Keratinocyte (primary cell): ENCODE measurements at regions not wholly inside any gene's neighbourhood (a gene's known extent, or its start where the extent isn't known, plus 50 kb on each side); places are given as distances from the start of the nearest gene placed in this dataset.
"Not testable (repeated sequence)": the region's sequence is repeated elsewhere in the genome, so short reads cannot be mapped to it uniquely, and the experiment has no call there.

Experiments
- DNase-seq: peaks from one replicate; pipeline ENCODE4 v3.0.0-alpha.2; 2011; ENCODE audit warnings: low read depth, missing footprints, low spot score
- FAIRE-seq: peaks from 2 replicates; lab custom pipeline; 2011; peaks lifted over from hg19 to GRCh38; lab: Jason Lieb, UNC
- H2AFZ ChIP-seq: 2 replicates; pipeline ENCODE4 v1.6.0; 2012; ENCODE audit warnings: low read length, control low read depth, inconsistent platforms; ENCODE audit not compliant: control insufficient read depth
- H3K27ac ChIP-seq: 2 replicates; pipeline ENCODE4 v1.5.1; 2011; ENCODE audit warnings: low read length; ENCODE audit not compliant: control insufficient read depth, insufficient read depth
- H3K27me3 ChIP-seq: 3 replicates; pipeline ENCODE4 v1.6.0; 2011; ENCODE audit warnings: low read length; ENCODE audit not compliant: control insufficient read depth, insufficient read depth; ENCODE audit errors: extremely low read depth
- H3K36me3 ChIP-seq, 2 experiments: 2 replicates in 1 of 2; 3 replicates in 1 of 2; pipeline ENCODE4 v1.5.1; 2011; ENCODE audit warnings: low read length in 2 of 2, mild to moderate bottlenecking in 1 of 2; ENCODE audit not compliant: control insufficient read depth in 2 of 2, insufficient read depth in 2 of 2; ENCODE audit errors: extremely low read depth in 1 of 2
- H3K4me1 ChIP-seq: 3 replicates; pipeline ENCODE4 v1.5.1; 2011; ENCODE audit warnings: low read length; ENCODE audit not compliant: control insufficient read depth, insufficient read depth; ENCODE audit errors: extremely low read depth
- H3K4me2 ChIP-seq: 3 replicates; pipeline ENCODE4 v1.6.0; 2011; ENCODE audit warnings: low read depth, low read length; ENCODE audit not compliant: control insufficient read depth, insufficient read depth; ENCODE audit errors: extremely low read depth
- H3K4me3 ChIP-seq, 3 experiments: fragments of 200-600 bp in 1 of 3; sonication (generic) in 1 of 3; 2 replicates in 2 of 3; 3 replicates in 1 of 3; pipeline ENCODE4 v1.5.1; 2011 to 2016; ENCODE audit warnings: low read length in 3 of 3, mild to moderate bottlenecking in 3 of 3, control low read depth in 2 of 3, inconsistent platforms in 1 of 3, low read depth in 1 of 3, mixed read lengths in 1 of 3, mixed run types in 1 of 3, moderate library complexity in 1 of 3; ENCODE audit not compliant: control insufficient read depth in 2 of 3, insufficient read depth in 2 of 3; ENCODE audit errors: extremely low read depth in 1 of 3
- H3K79me2 ChIP-seq: 2 replicates; pipeline ENCODE4 v1.6.0; 2012; ENCODE audit warnings: low read length; ENCODE audit not compliant: control insufficient read depth, insufficient read depth
- H3K9ac ChIP-seq: 3 replicates; pipeline ENCODE4 v1.6.0; 2011; ENCODE audit warnings: low read length; ENCODE audit not compliant: control insufficient read depth, insufficient read depth; ENCODE audit errors: extremely low read depth
- H3K9me1 ChIP-seq: 3 replicates; pipeline ENCODE4 v1.6.0; 2011; ENCODE audit warnings: low read length; ENCODE audit not compliant: control insufficient read depth, insufficient read depth; ENCODE audit errors: extremely low read depth
- H3K9me3 ChIP-seq: 2 replicates; pipeline ENCODE4 v1.5.1; 2012; ENCODE audit warnings: low read depth, low read length; ENCODE audit not compliant: control insufficient read depth
- H4K20me1 ChIP-seq: 3 replicates; pipeline ENCODE4 v1.6.0; 2011; ENCODE audit warnings: low read length; ENCODE audit not compliant: control insufficient read depth, insufficient read depth; ENCODE audit errors: extremely low read depth
- CTCF ChIP-seq, 3 experiments: IDR thresholded peaks in 1 of 3; conservative IDR thresholded peaks in 1 of 3; optimal IDR thresholded peaks in 1 of 3; 2 replicates in 2 of 3; 3 replicates in 1 of 3; pipeline versions ENCODE3 to v1.5.1; 2011; ENCODE audit warnings: low read length in 3 of 3, mild to moderate bottlenecking in 3 of 3, moderate library complexity in 2 of 3, control low read depth in 1 of 3, inconsistent platforms in 1 of 3; ENCODE audit not compliant: insufficient read depth in 2 of 3; ENCODE audit errors: extremely low read depth in 1 of 3
- EZH2 ChIP-seq: IDR thresholded peaks from one replicate; pipeline ENCODE4 v1.6.1; 2012; ENCODE audit warnings: inconsistent platforms, mild to moderate bottlenecking, low read length, moderate library complexity
- dilution Hi-C: fragments of 300-500 bp; cut with MboI; formaldehyde crosslinking; loops from one replicate; pipeline ENCODE4 v1.7.0; 2020; ENCODE audit warnings: low sequenced_read_pairs; ENCODE audit not compliant: extremely low pct_ligation_motif_present

GRCh38 chr6:137717074-137718073 is 149.7 kb upstream of the TNFAIP3 start:
- peak overlapping the region; percentile 35 for H3K4me2 ChIP-seq
- H3K9me1 ChIP-seq = no peaks in the 10 kb centered on the region
- no peaks in the 10 kb centered on the region for H4K20me1 ChIP-seq
- dilution Hi-C loops = no loop called here
- no peaks in the 10 kb centered on the region for H3K27me3 ChIP-seq
- peak overlapping the region; percentile 75 for H3K27ac ChIP-seq
- H3K36me3 ChIP-seq = no peaks in the 10 kb centered on the region
- no peak overlapping the region for H3K4me3 ChIP-seq
- no peak for TF ChIP-seq CTCF (optimal IDR thresholded peaks at IDR 0.05 in 1 of 3, IDR thresholded peaks at IDR 0.05 in 1 of 3, conservative IDR thresholded peaks at IDR 0.05 in 1 of 3; ENCODE audit: extremely low read depth in 1 of 3, insufficient read depth in 2 of 3, low read length in 3 of 3)
- no peak for TF ChIP-seq EZH2
- H3K9me3 ChIP-seq = no peaks in the 10 kb centered on the region
- H3K79me2 ChIP-seq = no peaks in the 10 kb centered on the region
- peaks cover 15% of the 10 kb centered on the region for H3K4me1 ChIP-seq
- DNase-seq (peak; percentile 80), FAIRE-seq (peak; percentile 99)
- peak overlapping the region; percentile 89 for H2AFZ ChIP-seq
- H3K9ac ChIP-seq = peak overlapping the region; percentile 45

DNA sequence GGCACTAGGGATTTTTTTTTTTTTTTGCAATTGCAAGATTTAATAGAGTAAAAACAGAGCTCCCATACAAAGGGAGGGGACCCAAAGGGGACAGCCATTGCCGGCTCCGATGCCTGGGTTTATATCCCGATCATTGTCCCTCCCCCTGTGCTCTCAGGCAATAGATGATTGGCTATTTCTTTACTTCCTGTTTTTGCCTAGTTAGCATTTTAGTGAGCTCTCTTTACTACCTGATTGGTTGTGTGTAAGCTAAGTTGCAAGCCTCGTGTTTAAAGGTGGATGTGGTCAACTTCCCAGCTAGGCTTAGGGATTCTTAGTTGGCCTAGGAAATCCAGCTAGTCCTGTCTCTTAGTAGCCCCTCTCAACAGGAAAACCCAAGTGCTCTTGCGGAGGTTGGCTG is 148.2 kb upstream of the TNFAIP3 start:
- H4K20me1 ChIP-seq, H3K36me3 ChIP-seq, H3K9me1 ChIP-seq, H3K4me2 ChIP-seq, H2AFZ ChIP-seq, FAIRE-seq, H3K4me3 ChIP-seq, H3K79me2 ChIP-seq, DNase-seq, H3K9ac ChIP-seq, dilution Hi-C loops, H3K27ac ChIP-seq, H3K27me3 ChIP-seq, H3K9me3 ChIP-seq: not testable (repeated sequence)
- peaks cover 15% of the 10 kb centered on the region for H3K4me1 ChIP-seq
